Fibroblast of lung (primary cell): ENCODE measurements at regions not wholly inside any gene's neighbourhood (a gene's known extent, or its start where the extent isn't known, plus 50 kb on each side); places are given as distances from the start of the nearest gene placed in this dataset.

ENCODE experiments used
- EZH2 ChIP-seq: IDR thresholded peaks from 2 replicates; pipeline ENCODE4 v1.5.1; 2012; ENCODE audit warnings: low read length, control low read depth, mild to moderate bottlenecking; ENCODE audit errors: missing control alignments
- TF ChIP-seq, protein P1 (sequence below), 2 donors: IDR thresholded peaks in 1 of 2; conservative IDR thresholded peaks in 1 of 2; 1 replicate in 1 of 2; 2 replicates in 1 of 2; pipeline ENCODE4 v1.5.1; 2011 to 2012; ENCODE audit warnings: low read length in 2 of 2, control low read depth in 1 of 2, inconsistent platforms in 1 of 2, low read depth in 1 of 2, mild to moderate bottlenecking in 1 of 2

DNA sequence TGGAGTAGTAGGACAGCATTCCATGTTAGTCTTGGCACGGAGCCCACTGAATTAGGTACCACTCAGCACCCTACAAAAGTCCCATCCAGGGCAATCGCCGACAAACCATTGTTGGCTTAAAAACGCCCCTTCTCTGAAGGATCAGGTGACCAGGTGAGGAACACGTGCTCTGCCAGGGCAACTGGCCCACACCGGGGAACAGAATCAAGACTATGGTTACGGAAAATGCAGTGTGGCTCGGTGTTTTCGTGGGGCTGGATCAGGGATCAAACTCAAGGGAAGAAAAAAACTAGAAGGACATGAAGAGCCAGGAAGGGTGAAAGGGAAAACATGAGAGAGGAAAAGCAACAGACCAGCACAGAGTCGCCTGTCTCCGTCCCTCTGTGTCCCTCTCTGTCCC lies 177.8 kb upstream of the ARID1B start:
- no peak for TF ChIP-seq EZH2
- TF ChIP-seq, protein P1, sequence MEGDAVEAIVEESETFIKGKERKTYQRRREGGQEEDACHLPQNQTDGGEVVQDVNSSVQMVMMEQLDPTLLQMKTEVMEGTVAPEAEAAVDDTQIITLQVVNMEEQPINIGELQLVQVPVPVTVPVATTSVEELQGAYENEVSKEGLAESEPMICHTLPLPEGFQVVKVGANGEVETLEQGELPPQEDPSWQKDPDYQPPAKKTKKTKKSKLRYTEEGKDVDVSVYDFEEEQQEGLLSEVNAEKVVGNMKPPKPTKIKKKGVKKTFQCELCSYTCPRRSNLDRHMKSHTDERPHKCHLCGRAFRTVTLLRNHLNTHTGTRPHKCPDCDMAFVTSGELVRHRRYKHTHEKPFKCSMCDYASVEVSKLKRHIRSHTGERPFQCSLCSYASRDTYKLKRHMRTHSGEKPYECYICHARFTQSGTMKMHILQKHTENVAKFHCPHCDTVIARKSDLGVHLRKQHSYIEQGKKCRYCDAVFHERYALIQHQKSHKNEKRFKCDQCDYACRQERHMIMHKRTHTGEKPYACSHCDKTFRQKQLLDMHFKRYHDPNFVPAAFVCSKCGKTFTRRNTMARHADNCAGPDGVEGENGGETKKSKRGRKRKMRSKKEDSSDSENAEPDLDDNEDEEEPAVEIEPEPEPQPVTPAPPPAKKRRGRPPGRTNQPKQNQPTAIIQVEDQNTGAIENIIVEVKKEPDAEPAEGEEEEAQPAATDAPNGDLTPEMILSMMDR (conservative IDR thresholded peaks at IDR 0.05 in 1 of 2, IDR thresholded peaks at IDR 0.05 in 1 of 2; ENCODE audit: low read depth in 1 of 2, low read length in 2 of 2): no peak
